ENCODE measurements at regions not wholly inside any gene's neighbourhood (a gene's known extent, or its start where the extent isn't known, plus 50 kb on each side); places are given as distances from the start of the nearest gene placed in this dataset.

- DNase-seq: no peak
- Histone ChIP-seq H3K4me1 (ENCODE audit: control insufficient read depth, insufficient read depth, low read length) (no peaks in the 10 kb centered on the region), H3K9me3 (ENCODE audit: control insufficient read depth, low read depth, low read length) (no peaks in the 10 kb centered on the region), H3K36me3 (ENCODE audit: control insufficient read depth, insufficient read depth, low read length) (no peaks in the 10 kb centered on the region), H3K27ac (ENCODE audit: low read length) (no peak overlapping the region), H3K27me3 (ENCODE audit: control insufficient read depth, insufficient read depth, low read length) (no peaks in the 10 kb centered on the region), H3K4me3 (ENCODE audit: low read length) (no peak overlapping the region)
- WGBS (ENCODE audit: insufficient coverage, low lambda C conversion rate): no CpG with 5 or more reads among the region's 4 CpGs
Observed at GRCh38 chr2:126748188-126748760, 92.3 kb downstream of the GYPC start.

- no peak overlapping the region for H3K4me3 ChIP-seq (ENCODE audit: low read length)
- DNase-seq: no peak
Observed at GRCh38 chr2:126748929-126749518, 93.1 kb downstream of the GYPC start.

GRCh38 chr2:126749537-126749936 is 93.6 kb downstream of the GYPC start:
- Histone ChIP-seq H3K4me3 (ENCODE audit: low read length) (no peak overlapping the region), H3K9me3 (ENCODE audit: control insufficient read depth, low read depth, low read length) (no peaks in the 10 kb centered on the region), H3K36me3 (ENCODE audit: control insufficient read depth, insufficient read depth, low read length) (no peaks in the 10 kb centered on the region), H3K27ac (ENCODE audit: low read length) (no peak overlapping the region), H3K27me3 (ENCODE audit: control insufficient read depth, insufficient read depth, low read length) (no peaks in the 10 kb centered on the region), H3K4me1 (ENCODE audit: control insufficient read depth, insufficient read depth, low read length) (no peaks in the 10 kb centered on the region)
- DNase-seq: no peak
- WGBS (ENCODE audit: insufficient coverage, low lambda C conversion rate): no CpG with 5 or more reads among the region's 1 CpG

More at GRCh38 chr2:126748929-126749518, 93.1 kb downstream of the GYPC start:
- H3K9me3 ChIP-seq (ENCODE audit: control insufficient read depth, low read depth, low read length): no peaks in the 10 kb centered on the region
- H3K4me1 ChIP-seq (ENCODE audit: control insufficient read depth, insufficient read depth, low read length): no peaks in the 10 kb centered on the region
- no peaks in the 10 kb centered on the region for H3K27me3 ChIP-seq (ENCODE audit: control insufficient read depth, insufficient read depth, low read length)
- no peak overlapping the region for H3K27ac ChIP-seq (ENCODE audit: low read length)
- no peaks in the 10 kb centered on the region for H3K36me3 ChIP-seq (ENCODE audit: control insufficient read depth, insufficient read depth, low read length)
- WGBS (ENCODE audit: insufficient coverage, low lambda C conversion rate): no CpG with 5 or more reads among the region's 9 CpGs

- Histone ChIP-seq H3K36me3 (ENCODE audit: control insufficient read depth, insufficient read depth, low read length) (no peaks in the 10 kb centered on the region), H3K27ac (ENCODE audit: low read length) (no peak overlapping the region), H3K9me3 (ENCODE audit: control insufficient read depth, low read depth, low read length) (no peaks in the 10 kb centered on the region), H3K4me1 (ENCODE audit: control insufficient read depth, insufficient read depth, low read length) (no peaks in the 10 kb centered on the region), H3K27me3 (ENCODE audit: control insufficient read depth, insufficient read depth, low read length) (no peaks in the 10 kb centered on the region), H3K4me3 (ENCODE audit: low read length) (no peak overlapping the region)
- WGBS (ENCODE audit: insufficient coverage, low lambda C conversion rate): 100% methylated on average over 1 of the region's 4 CpGs
- DNase-seq: no peak
Observed at GRCh38 chr2:126750506-126750905, 94.5 kb downstream of the GYPC start.

- Histone ChIP-seq H3K4me1 (ENCODE audit: control insufficient read depth, insufficient read depth, low read length) (no peaks in the 10 kb centered on the region), H3K9me3 (ENCODE audit: control insufficient read depth, low read depth, low read length) (no peaks in the 10 kb centered on the region), H3K36me3 (ENCODE audit: control insufficient read depth, insufficient read depth, low read length) (no peaks in the 10 kb centered on the region), H3K4me3 (ENCODE audit: low read length) (no peak overlapping the region), H3K27ac (ENCODE audit: low read length) (no peak overlapping the region), H3K27me3 (ENCODE audit: control insufficient read depth, insufficient read depth, low read length) (no peaks in the 10 kb centered on the region)
- no CpG with 5 or more reads among the region's 4 CpGs for WGBS (ENCODE audit: insufficient coverage, low lambda C conversion rate)
- no peak for DNase-seq
Observed at GRCh38 chr2:126751477-126751876, 95.5 kb downstream of the GYPC start.

GRCh38 chr2:126752876-126753275 is 96.9 kb downstream of the GYPC start:
- no peaks in the 10 kb centered on the region for H3K9me3 ChIP-seq (ENCODE audit: control insufficient read depth, low read depth, low read length)
- H3K4me1 ChIP-seq (ENCODE audit: control insufficient read depth, insufficient read depth, low read length): no peaks in the 10 kb centered on the region
- H3K36me3 ChIP-seq (ENCODE audit: control insufficient read depth, insufficient read depth, low read length): no peaks in the 10 kb centered on the region
- DNase-seq: no peak
- no CpG with 5 or more reads among the region's 4 CpGs for WGBS (ENCODE audit: insufficient coverage, low lambda C conversion rate)
- H3K4me3 ChIP-seq (ENCODE audit: low read length): no peak overlapping the region
- H3K27ac ChIP-seq (ENCODE audit: low read length): no peak overlapping the region
- no peaks in the 10 kb centered on the region for H3K27me3 ChIP-seq (ENCODE audit: control insufficient read depth, insufficient read depth, low read length)

- H3K4me1 ChIP-seq (ENCODE audit: control insufficient read depth, insufficient read depth, low read length): no peaks in the 10 kb centered on the region
- DNase-seq: no peak
- H3K27ac ChIP-seq (ENCODE audit: low read length): no peak overlapping the region
- H3K27me3 ChIP-seq (ENCODE audit: control insufficient read depth, insufficient read depth, low read length): no peaks in the 10 kb centered on the region
- no peak overlapping the region for H3K4me3 ChIP-seq (ENCODE audit: low read length)
- WGBS (ENCODE audit: insufficient coverage, low lambda C conversion rate): no CpG with 5 or more reads among the region's 11 CpGs
- H3K9me3 ChIP-seq (ENCODE audit: control insufficient read depth, low read depth, low read length): no peaks in the 10 kb centered on the region
- no peaks in the 10 kb centered on the region for H3K36me3 ChIP-seq (ENCODE audit: control insufficient read depth, insufficient read depth, low read length)
Observed at GRCh38 chr2:126753501-126754212, 97.7 kb downstream of the GYPC start.

- Histone ChIP-seq H3K9me3 (ENCODE audit: control insufficient read depth, low read depth, low read length) (no peaks in the 10 kb centered on the region), H3K27me3 (ENCODE audit: control insufficient read depth, insufficient read depth, low read length) (no peaks in the 10 kb centered on the region), H3K4me1 (ENCODE audit: control insufficient read depth, insufficient read depth, low read length) (no peaks in the 10 kb centered on the region), H3K36me3 (ENCODE audit: control insufficient read depth, insufficient read depth, low read length) (no peaks in the 10 kb centered on the region), H3K4me3 (ENCODE audit: low read length) (no peak overlapping the region), H3K27ac (ENCODE audit: low read length) (no peak overlapping the region)
- WGBS (ENCODE audit: insufficient coverage, low lambda C conversion rate): no CpG with 5 or more reads among the region's 5 CpGs
- no peak for DNase-seq
Observed at GRCh38 chr2:126754240-126755004, 98.5 kb downstream of the GYPC start.

GRCh38 chr2:126756125-126756524 is 100.2 kb downstream of the GYPC start:
- Histone ChIP-seq H3K27ac (ENCODE audit: low read length) (no peak overlapping the region), H3K9me3 (ENCODE audit: control insufficient read depth, low read depth, low read length) (no peaks in the 10 kb centered on the region), H3K27me3 (ENCODE audit: control insufficient read depth, insufficient read depth, low read length) (no peaks in the 10 kb centered on the region), H3K4me3 (ENCODE audit: low read length) (no peak overlapping the region), H3K4me1 (ENCODE audit: control insufficient read depth, insufficient read depth, low read length) (no peaks in the 10 kb centered on the region), H3K36me3 (ENCODE audit: control insufficient read depth, insufficient read depth, low read length) (no peaks in the 10 kb centered on the region)
- no peak for DNase-seq
- no CpG with 5 or more reads among the region's 1 CpG for WGBS (ENCODE audit: insufficient coverage, low lambda C conversion rate)

GRCh38 chr2:126761256-126761980 is 105.5 kb downstream of the GYPC start:
- DNase-seq: no peak
- no CpG with 5 or more reads among the region's 6 CpGs for WGBS (ENCODE audit: insufficient coverage, low lambda C conversion rate)
- no peaks in the 10 kb centered on the region for H3K36me3 ChIP-seq (ENCODE audit: control insufficient read depth, insufficient read depth, low read length)
- no peak overlapping the region for H3K4me3 ChIP-seq (ENCODE audit: low read length)
- no peak overlapping the region for H3K27ac ChIP-seq (ENCODE audit: low read length)
- peaks cover 2% of the 10 kb centered on the region for H3K27me3 ChIP-seq (ENCODE audit: control insufficient read depth, insufficient read depth, low read length)
- no peaks in the 10 kb centered on the region for H3K4me1 ChIP-seq (ENCODE audit: control insufficient read depth, insufficient read depth, low read length)
- H3K9me3 ChIP-seq (ENCODE audit: control insufficient read depth, low read depth, low read length): no peaks in the 10 kb centered on the region
